ENCODE measurements at regions not wholly inside any gene's neighbourhood (a gene's known extent, or its start where the extent isn't known, plus 50 kb on each side); places are given as distances from the start of the nearest gene placed in this dataset.
"Not testable (repeated sequence)": the region's sequence is repeated elsewhere in the genome, so short reads cannot be mapped to it uniquely, and the experiment has no call there.

DNA sequence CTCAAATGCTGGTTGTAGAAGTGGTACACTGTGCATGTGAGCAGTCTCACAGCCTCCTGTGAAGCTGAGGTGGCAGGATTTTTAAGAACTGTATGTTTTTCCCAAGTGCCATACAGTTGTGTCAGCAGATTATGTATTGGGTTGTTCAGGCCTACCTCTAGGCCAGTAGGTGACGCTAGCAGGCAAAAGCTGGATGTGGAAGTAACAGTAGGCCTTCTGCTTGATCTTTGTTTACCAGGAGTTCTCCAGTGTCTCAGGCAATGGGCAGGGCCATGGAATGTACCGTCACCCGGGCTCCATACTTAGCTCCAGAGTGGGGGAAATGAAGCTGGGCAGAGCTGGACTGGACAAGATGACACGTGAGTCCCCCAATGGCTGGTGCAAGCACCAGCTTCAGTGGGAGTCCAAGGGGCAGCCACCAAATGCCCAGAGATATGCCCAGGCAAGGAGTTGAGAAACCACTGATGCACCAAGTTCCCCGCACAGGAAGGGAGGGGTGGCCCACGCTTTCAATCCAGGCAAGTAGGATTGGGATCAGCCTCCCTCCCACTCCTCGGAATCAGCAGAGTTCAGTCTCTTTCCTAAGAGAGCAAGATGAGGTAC, 289.7 kb downstream of the HTR1B start:
- no peak for DNase-seq

DNA sequence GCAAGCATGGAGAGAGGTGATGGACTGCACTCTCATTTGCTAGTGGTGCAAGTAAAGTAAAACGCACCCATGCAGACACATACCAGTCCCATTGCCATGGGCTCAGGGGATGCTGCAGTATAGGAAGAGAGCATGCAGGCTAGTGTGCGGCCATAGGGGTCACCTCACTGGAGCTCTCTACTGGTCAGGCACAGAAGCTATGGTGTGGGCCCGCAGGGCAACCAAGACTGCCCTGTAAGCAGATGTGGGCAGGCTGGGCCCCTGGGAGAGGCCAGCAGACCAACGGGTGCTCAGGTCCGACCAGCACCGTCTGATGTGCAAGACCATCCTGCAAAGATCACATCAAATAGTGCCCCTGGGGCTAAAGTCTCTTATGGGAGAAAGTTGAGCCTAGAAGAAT, 290.7 kb downstream of the HTR1B start:
- DNase-seq, result no peak

DNA sequence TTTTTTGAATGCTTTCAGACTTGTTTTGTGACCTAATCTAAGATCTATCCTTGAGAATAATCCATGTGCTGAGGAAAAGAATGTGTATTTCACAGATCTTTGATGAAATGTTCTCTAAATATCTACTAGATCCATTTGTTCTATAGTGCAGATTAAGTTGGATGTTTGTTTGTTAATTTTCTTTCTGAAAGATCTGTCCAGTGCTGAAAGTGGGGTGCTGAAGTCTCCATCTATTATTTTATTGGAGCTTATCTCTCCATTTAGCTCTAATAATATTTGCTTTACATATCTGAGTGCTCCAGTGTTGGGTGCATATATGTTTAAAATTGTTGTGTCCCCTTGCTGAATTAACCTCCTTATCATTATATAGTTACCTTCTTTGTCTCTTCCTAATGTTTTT, 303.6 kb downstream of the HTR1B start:
- DNase-seq, result no peak

DNA sequence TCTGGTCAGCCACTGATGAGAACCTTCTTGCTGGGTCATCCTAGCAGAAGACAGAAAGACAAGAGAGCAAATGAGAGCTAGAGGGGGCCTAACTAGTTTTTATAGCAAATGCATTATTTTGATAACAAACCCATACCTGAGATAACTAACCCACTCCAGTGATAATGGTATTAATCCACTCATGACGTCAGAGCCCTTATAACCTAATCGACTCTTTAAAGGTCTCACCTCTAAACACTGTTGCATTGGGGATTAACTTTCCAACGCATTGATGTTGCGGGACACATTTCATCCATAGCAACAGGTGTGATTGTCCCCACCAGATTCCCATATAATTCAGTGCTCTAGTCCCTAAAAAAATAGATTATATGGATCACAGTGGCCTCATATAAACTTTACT, 312.1 kb downstream of the HTR1B start:
- no peak for DNase-seq

DNA sequence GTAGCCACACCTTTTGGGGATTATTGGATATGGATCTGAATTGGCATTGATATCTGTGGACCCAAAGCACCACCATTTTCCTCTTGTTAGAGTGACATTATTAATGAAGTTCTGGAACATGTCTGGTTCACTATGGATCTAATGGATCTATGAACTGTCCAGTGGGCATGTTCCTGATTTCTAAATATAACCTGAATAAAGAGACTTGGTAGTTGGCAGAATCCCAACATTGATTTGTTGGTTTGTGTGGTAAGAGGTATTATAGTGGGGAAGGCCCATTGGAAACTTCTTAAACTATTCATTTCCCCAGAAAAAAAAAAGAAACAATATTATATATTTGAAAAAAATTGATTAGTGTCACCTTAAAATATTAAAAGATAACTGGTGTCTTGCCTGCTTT, 312.6 kb downstream of the HTR1B start:
- no peak for DNase-seq

DNA sequence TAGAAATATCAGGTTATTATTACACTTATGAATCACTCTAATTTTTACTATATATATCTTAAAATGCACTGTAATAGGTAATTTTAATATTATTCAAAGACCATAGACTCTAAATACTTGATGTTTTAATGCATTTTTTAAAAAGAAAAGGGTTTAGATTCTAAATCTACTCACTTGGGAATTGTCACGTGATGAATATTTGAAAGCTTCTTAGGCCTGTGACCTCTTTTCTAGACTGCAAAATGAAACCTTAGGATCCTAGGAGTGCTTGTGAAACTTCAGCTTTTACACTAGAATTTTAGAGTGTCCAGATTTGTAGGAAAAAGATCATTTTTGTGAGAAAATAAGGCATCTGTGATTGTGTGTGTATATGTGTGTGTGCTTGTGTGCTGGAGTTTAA, 318.0 kb downstream of the HTR1B start:
- DNase-seq, result no peak

DNA sequence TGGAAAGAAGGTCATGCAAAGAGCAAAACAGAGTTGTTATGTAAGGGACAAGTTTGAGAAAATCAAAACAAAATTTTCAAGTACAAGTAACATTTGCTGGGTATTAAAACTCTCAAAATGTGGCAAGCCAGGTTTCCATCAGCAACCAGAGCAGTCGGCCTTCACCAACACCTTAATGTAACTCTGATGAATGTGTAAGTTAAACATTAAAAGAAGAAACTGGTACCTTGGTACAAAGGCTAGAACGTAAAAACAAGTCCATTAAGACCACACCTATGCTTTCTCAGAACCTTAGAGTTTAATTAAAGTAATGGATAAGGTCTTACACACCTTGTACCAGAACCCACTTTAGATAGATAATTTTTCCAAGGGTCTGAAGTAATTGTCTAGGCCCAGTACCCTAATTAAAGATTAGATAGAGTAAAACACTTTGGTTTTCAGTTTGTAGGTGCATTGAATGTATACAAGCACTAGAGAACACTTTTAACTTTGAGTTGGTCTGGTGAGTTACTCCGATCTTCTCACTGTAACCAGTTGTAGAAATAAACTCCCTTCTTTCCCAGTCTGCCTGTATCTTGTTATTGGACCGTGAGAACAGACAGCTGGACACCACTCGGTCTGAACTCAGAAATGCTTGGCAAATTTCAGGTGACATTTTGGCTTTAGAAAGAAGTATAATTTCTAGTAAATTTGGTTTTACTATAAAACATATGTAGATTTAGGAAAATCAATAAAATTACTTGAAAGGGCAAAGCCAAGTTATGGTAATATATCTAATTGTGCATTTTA, 319.4 kb downstream of the HTR1B start:
- no peak for DNase-seq

DNA sequence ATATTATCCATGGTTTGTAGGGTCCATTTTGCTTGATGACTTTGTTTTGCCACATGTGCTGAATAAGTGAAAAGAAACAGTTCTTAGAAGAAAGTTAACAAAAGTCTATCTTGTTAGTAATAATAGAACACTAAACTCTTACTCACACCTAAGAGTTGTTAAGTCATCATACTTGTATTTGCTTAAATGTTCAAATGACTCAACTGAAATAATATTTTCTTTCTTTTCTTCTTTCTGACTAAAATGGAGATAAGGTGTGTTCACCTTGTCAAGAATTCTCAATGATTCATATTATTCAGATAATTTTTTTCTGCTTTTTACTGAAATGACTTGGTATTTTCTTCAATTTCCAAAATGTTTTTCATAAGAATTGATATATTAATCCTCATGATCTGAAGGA, 327.2 kb downstream of the HTR1B start:
- no peak for DNase-seq

DNA sequence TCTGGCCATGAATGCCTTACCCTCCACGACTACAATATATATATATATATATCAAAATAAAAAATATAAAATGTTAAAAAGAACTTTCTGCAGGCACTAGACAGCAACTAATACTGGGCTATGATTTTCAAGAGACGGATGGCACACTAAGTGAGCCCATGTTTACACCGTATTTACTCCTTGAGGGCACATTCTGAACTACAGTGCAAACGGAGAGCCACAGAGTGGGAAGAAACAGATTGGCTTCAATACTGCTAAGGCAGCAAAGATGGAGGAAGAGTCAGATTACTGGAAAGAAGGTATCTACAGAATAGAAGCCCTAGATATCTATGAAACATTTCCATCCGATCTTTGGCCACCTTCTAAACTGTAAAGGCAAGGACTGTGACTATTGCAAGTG, 330.3 kb downstream of the HTR1B start:
- no peak for DNase-seq

DNA sequence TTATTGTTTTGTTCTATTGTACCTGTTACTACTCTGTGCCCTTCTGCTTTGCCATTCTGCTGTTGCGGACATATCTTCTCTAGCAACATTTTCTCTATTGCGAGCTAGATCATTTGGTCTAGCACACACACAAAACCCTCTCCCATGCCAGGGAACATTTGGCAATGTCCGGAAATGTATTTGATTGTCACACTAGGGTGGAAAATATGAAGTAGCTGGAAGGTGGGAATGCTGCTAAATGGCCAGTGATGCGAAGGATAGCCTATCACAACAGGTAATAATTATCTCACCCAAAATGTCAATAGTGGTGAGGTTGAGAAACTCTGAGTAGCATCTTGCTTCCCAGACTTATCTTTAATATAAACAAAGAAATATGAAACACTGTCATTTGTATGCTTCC, 331.9 kb downstream of the HTR1B start:
- DNase-seq, result no peak

DNA sequence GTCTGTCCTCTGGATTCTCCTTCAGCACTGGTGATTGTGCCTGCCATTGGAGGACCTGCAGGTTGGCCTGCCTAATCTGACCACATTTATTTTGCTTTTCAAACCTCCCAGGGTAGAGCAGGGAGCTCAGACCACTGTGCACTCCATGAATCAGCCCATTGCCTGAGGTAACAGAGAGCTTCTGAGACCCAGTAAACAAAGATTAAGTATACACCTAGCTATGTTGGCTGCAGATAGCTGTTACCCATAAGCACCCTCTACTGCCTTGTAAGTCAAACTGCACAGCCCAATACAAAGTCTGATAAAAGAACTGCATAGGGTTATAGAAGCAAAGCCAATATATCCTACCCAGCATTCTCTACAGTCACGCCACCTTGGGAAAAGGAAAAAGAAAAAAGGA, 338.7 kb downstream of the HTR1B start:
- DNase-seq, result no peak

DNA sequence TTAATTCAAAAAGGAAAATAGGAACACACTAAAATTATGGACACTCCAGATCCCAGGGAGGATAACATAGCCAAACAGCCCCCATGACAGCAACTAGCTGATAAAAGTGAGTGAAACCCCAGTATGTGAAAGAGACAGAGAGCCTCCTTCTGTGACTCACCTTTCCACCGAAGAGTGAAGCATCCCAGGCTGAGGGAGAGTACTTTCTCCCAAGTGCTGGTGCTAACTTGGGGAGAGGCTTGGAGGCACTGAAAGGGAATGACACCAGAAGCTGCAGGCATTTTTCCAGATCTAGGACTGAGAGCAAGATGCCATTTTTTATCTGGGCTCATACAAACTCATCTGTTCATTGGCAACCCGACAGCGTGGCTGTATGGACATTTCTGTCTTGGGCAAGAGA, 339.8 kb downstream of the HTR1B start:
- DNase-seq, result no peak

DNA sequence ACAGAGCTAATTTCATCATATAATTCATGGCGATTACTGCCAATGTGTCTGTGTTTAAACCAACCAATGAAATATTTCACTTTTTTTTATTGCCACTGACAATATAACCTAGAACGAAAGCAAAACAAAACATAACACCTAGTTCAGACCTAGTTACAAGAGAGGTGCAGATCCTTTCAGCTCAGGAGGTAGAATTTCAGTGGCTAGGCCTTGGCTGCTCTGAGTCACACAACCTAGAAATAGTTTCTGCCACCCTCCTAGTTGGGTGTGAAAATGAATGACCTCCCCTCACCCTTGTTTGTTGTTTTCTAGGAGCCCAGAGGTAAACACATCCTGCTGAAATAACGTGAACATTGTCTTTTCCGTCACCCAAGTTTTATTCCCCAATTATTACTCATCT, 356.3 kb downstream of the HTR1B start:
- no peak for DNase-seq

DNA sequence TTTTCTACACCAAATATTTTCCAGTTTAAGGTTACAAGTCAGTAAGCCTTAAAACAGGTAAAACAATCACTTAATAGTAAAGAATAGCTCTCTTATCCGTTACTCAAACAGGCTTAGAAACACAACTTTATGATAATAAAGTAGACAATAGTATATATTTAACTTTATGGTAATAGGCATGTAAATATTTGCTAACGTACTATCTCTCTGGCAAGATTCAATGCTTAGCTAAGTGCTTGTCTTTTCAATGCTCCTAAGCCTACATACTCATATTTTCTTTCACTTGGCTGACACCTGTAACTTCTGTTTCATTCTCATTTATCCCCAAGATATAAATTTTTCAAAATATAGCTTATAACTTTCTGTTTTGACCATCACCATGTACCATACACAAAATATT, 358.2 kb downstream of the HTR1B start:
- peak in 1 of 2 experiments; percentile 18 for DNase-seq

DNA sequence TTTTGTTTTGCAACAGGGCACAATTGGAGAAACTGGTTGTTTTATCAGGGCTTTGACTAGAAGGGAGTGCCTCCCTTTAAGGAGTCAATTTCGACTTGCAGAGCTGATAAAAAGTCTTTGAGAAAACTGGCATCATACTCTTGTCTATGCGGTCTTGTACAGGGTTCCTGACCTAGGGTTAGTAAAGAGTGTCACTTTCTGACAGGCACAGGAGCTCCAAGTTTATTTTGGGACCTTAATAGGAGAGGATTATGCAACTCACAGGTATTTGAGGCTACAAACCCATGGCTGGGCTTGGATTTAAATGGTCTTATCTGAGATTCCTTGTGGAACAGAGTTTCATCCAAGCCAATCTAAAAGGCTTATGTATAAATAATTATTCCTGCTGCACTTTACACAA, 365.4 kb downstream of the HTR1B start:
- DNase-seq, result no peak

DNA sequence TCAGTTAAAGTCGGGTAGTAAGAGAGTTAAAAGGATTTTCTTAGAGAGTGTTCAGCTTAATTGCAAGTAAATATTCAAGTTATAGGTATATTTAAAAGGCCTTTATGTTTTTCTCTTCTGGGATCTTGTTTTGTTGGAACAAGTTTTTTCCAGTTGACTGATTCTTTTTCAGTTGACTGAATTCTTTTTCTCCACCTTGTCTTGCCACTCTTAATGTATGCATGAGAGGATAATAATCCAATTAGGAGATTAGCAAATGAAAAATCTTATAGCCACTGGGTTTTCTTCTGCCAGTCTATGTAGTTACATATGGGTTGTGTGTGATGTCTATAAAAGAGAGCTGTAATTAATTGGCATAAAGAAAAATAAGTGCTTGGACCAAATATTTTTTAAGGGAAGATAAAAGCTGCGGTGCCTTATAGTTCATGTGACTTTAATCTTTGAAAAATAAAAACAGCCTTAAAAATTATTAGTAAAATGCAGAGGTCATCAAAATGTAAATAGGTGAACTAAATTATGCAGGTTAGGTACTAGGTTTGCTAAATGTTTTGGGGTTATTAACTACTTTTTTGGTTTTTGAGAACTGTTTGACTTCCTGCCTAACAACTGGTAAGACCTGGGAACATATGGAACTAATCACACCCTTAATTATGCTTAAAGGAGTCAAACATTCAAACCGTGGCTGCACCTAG, 367.2 kb downstream of the HTR1B start:
- no peak for DNase-seq

DNA sequence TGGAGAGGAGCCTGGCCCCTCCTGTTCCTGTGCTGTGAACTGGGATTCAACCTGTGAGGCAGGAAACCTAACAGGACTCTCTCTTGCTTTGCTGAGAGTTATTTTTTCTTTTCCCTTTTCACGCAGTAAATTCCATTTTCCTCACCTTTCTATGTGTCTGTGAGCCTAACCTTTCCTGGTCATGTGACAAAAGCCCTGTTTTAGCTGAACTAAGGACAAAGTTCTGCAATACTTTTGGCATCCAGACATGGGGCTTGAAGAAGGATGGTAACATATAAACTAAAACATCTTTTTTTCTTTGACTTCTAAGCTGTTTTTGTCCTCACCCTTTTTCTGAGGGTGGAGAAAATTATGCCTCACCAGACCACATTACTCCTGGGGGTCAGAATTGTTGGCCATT, 368.5 kb downstream of the HTR1B start:
- DNase-seq, result no peak

DNA sequence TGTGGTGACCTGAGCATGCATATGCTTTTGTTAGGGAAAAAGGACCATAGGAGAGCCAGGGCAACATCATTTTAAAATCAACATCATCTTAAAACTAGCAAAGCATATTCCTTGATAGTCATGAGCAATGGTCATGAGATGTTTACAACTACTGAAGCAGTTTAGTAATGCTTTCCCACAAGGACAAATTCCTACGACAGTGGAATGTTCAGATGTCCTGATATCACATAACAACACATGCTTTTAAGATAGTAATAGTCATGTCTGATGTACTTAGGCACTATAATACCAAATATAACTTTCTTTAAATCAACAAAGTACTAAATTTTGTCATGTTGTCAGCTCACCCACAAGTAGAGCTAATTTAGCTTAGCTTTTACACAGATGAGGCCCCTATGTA, 370.3 kb downstream of the HTR1B start:
- DNase-seq, result no peak

DNA sequence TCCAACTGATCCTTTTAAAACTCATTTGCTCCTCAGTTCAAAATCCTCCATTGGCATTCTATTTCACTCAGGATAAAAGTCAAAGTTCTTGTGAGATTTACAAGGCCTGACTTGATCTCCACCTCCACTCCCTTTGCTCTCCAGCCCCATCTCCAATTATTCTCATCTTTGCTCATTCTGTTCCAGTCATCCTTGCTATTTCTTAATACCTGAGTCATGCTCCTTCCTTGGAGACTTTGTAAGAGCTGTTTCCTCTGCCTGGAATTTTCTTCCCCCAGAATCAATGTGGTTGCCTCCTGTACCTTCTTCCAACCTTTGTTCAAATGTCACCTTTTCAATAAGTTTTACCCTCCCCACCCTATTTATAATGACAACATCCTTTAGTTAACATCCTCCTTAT, 373.5 kb downstream of the HTR1B start:
- no peak for DNase-seq

DNA sequence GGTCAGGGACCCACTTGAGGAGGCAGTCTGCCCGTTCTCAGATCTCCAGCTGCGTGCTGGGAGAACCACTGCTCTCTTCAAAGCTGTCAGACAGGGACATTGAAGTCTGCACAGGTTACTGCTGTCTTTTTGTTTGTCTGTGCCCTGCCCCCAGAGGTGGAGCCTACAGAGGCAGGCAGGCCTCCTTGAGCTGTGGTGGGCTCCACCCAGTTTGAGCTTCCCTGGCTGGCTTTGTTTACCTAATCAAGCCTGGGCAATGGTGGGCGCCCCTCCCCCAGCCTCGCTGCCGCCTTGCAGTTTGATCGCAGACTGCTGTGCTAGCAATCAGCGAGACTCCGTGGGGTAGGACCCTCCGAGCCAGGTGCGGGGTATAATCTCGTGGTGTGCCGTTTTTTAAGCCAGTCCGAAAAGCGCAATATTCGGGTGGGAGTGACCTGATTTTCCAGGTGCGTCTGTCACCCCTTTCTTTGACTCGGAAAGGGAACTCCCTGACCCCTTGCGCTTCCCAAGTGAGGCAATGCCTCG, 375.4 kb downstream of the HTR1B start:
- not testable (repeated sequence) for DNase-seq

DNA sequence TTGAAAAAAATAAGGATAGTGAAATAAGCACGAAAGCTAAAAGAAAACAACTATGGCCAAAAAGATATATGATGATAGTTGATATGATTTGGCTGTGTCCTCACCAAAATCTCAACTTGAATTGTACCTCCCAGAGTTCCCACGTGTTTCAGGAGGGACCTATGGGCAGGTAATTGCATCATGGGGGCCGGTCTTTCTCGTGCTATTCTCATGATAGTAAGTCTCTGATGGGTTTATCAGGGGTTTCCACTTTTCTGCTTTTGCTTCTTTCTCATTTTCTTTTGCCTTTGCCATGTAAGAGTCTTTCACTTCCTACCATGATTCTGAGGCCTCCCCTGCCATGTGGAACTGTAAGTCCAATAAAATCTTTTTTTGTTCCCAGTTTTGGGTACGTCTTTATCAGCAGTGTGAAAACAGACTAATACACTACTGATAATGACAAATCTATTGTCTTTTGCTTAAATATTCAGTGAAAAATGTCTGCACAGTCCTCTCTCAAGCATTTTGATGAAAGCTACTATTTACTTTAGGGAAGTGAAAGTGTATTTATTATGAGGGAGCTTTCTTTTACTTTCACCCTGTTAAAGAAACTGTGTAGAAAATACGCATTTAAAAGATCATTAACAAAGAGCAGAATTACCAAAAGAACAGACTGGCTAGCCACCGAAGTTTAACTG, 389.1 kb downstream of the HTR1B start:
- no peak for DNase-seq

DNA sequence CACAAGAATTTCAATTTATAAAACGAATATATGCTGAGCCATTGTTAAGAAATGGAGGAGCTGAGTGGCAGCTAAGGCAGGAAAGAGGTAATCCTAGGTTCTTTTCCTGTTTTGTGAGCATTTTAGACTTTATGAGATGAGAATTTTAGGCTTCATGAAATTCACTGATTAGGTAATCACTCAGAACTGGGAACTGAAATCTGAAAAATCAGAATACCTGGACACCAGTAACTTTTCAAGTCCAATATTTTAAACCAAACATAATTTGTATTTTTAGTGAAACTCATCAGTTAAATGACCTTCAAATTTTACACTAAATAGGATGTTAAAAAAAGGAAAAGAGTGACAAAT, 389.9 kb downstream of the HTR1B start:
- DNase-seq, result no peak

DNA sequence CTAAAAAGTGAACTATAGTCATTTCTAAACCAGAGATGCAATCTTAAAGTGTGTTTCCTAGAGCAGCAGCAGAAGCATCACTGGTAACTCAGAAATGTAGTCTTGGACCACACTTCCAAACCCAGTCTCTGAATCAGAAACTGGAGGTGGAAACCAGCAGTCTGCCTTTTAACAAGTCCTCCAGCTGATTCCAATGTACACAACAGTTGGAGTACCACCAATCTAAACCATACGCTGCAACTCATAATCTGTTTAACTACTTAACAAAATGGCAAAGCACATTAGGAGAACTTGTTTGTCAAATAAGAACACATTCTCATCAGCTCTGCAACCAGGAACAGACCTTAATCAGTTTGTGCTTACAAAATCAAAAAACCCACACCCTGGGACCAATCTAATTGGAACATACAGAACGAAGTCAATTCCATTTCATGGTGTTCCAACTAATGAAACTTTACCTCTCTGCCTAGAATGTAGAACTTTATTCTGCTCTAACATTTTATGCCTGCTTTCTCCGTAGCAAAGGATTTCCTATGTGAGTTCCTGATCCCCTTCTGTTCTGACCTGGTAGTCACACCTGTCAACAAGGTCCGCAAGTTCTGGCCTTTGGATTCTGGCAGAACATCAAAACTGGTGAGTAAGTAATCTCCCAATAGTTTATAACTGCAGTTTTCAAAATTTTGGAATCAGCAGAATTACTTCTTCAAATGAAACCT, 390.4 kb downstream of the HTR1B start:
- no peak for DNase-seq

Data from NCI-H1930 (cell line).